GM18499 (cell line): ENCODE measurements at regions not wholly inside any gene's neighbourhood (a gene's known extent, or its start where the extent isn't known, plus 50 kb on each side); places are given as distances from the start of the nearest gene placed in this dataset.

Source experiments
- ATAC-seq: cut with Tn5 transposase; IDR thresholded peaks from one replicate; pipeline ENCODE4 v1.9.1; 2021; ENCODE audit warnings: moderate number of reproducible peaks; ENCODE audit not compliant: insufficient read depth, unreplicated experiment

DNA sequence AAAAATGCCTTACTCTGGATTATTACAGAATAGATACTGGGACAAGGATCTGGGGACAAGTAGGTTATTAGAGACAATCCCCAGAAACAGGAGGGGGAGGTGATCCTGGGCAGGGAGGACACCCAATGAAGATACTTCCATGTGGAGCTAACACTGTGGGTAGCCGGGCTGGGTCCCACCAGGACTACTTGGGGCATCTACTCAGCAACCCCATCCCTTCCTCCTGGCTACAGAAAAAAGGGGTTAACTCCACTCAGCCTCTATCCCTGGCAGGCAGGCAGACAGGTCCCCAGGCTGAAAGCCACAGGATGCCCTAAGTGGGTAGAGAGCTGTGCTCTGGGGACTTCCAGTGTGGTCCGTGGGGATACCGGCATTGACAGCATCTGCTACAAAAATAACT lies 68.0 kb upstream of the NXT1 start:
- ATAC-seq: no peak

DNA sequence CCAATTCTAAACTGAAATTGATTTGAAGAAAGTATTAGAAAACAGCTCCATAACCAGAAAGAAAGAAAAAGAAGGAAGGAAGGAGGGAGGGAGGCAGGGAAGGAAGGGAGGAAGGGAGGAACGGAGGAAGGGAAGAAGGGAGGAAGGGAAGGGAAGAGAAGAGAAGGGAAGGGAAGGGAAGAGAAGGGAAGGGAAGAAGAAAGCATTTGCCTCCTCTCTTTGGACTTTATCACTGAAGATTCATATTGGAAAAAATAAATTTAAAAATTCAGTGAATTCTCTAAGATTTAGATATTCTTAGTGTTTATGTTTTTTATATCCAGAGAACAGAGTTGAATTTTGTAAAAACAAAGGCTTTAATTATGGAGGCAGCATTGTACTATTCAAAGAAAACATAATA lies 68.5 kb upstream of the NXT1 start:
- no peak for ATAC-seq

DNA sequence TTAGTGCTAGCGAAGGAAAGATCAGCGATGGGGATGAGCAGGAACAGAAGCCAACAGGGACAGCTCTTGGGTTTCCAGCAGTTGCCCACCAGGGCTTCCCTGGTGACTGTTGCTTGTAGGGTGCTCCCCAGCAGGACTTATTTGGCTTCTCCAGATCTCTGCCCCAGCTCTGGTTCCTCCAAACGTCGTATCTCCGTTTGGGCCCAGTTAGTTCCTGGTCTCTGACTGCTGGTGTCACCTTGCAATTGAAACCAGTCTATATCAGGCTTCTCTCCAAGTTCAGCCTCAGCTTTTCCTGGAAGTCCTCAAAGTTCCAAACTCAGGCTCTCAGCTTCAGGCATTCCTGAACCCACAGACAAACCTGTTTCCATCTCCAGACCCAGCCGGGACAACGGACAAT lies 70.8 kb upstream of the NXT1 start:
- no peak for ATAC-seq

DNA sequence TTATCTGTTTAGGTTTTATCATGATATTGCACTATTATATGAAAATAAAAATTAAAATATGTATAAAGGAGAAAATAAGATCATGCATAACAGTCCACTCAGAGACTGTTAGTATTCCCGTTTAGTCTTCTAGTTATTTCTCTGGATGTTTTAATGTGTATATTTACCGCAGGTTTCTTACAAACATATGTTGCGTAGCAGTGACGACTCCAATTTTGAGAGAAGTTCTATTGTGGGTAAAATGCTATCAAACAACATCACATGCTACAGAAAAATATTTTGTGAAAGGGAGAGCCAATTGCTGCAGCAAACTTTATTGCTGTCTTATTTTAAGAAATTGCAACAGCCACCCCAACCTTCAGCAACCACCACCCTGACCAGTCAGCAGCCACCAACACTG lies 72.4 kb upstream of the NXT1 start:
- no peak for ATAC-seq

DNA sequence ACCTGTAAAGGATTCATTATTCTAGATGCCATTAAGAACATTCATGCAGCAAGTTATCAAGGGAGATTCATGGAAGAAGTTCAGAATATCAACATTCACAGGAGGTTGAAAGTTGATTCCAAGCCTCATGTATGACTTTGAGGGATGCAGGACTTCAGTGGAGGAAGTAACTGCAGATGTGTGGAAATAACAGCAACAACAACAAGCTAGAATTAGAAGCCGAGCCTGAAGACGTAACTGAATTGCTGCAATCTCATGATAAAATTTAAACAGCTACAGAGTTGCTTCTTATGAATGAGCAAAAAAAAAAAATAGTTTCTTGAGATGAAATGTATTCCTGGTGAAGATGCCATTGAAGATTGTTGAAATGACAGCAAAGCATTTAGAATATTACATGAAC lies 73.3 kb upstream of the NXT1 start:
- ATAC-seq: no peak

DNA sequence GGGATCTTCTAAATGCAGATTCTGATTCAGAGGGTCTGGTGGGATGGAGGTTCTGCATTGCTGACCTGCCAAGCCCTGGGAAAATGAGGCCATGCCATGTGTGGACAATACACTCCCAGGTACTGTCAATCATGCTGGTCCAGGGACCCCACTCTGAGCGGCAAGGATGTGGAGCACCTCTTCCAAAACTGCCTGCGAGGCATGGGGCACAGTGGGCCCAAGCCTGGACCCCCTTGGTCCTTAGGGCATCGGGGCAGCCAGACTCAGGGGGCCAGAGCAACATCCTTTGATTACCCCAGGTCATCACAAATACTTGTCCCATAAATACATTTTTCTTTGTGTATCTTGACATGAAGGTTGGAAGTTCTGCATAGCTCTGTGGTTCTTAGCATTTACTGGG lies 76.8 kb upstream of the NXT1 start:
- no peak for ATAC-seq

DNA sequence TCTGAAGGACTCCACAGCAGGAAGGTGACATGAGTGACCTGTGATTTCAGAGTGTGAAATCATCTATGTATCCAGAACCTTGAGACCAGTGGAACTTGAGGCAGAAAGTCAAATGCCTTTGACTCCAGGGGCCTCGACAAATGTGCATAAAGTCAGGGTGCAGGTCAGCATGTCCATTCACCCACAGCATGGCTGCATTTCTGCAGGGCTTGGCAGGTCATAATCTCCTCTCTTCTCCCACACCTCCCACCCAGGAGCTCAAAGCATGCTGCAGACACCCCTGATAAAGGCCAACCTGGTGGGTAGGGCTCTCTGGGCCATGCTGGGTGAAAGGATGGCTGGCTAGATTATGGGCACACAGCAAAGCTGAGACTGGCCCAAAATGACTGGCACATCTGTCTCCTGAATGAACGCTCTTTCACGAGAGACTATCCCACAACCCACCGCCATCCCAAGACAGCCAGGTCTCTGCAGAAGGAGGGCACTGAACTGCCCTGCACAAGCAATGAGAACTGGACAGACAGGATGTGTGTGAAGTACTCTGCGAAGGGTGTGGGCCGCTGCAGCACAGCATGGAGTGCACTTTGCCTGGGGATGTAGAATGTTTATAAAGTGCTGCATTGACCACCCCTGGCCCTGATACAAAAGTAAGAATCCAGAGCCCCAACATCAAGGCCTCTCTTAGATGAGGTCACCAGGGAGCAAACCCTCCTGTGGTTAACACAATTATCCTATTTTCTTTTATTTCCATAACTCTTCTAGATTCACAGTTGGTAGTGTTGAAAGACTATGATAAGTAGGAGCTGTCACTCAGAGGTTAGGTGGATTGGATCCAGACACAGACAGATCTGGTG lies 78.2 kb upstream of the NXT1 start:
- no peak for ATAC-seq

DNA sequence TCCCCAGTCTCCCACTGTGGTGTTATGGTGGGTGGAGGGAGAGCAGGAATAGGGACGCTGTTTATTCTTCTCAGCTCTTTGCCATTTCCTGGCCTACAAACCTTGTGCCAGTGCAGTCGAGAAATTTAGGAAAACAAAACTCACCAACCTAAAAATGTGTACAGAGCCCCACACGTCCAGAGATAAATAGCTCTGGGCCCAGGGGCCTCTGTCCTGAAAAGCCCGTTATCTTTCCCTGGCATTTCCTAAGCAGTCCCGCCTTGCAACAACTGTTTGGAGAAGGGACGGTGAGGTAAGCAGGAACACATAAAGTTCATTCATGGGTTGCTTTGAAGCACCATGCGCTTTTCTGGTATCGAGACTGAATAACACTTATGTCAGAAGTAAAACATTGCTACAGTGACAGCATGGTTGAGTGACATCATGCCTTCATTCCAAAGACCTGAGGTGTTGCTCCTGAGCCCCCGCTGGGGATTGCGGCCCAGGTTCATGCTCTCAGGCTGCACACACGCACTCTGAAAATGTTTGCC lies 80.1 kb upstream of the NXT1 start:
- no peak for ATAC-seq

DNA sequence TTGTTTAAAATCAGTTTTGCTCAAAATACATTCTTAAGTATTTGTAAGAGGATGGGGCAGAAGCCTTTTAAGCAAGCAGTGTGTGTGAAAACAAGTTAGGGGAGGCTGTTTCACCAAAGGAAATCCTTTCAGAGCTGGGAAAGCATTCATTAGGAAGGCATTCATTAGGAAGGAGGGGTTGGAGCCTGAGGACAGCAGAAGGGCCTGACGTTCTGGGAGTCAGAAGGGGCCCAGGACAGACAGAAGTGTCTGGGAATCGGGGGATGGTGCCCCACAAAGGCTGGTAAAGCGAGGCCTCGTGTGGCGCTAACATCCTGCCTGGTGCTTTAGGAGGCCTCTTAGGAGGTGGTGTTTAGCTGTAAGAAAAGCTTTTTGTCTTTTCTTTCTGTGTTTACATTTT lies 80.6 kb upstream of the NXT1 start:
- ATAC-seq: no peak

DNA sequence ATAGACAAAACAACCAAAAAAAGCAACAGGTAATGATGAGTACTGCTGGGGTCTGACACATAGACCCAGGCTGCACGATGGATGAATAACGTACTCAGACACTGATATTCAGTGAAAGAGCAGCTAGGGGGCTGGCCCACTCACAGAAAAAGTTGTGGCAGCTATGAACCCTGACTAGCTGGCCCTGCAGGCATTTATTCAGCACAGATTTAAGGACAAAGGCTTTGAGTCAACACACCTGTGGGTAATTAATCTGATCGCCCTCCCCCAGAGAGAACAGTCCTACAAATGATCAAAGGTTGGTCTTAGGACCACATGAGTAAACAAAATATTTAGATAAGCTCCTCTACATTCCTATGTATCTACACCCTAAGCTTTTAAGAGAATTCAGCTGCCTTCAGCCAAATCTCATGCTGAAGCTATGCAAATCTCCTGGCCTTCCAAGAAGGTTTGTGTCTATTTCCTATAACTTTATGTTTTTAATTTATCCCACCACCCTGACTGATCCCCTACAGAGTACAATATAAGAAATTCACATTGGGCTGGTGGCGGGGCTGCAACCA lies 81.7 kb upstream of the NXT1 start:
- ATAC-seq: no peak

DNA sequence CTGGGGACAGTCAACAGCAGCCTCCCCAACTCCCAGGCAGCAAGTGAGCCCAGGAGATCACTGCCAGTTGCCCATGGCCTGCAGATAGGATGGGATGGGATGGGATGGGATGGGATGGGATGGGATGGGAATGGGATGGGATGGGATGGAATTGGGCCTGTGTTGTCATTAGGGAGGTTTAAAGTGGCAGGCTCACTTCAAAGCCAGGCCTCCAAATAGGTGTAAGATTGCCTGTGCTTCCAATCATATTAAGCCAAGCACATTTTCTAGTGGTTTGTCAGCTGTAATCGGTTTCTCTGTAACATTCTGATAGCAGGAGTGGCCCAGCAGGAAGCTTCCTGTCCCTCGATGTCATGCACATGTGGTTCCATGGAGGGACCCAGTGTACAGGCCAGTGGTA lies 82.7 kb upstream of the NXT1 start:
- ATAC-seq: no peak

DNA sequence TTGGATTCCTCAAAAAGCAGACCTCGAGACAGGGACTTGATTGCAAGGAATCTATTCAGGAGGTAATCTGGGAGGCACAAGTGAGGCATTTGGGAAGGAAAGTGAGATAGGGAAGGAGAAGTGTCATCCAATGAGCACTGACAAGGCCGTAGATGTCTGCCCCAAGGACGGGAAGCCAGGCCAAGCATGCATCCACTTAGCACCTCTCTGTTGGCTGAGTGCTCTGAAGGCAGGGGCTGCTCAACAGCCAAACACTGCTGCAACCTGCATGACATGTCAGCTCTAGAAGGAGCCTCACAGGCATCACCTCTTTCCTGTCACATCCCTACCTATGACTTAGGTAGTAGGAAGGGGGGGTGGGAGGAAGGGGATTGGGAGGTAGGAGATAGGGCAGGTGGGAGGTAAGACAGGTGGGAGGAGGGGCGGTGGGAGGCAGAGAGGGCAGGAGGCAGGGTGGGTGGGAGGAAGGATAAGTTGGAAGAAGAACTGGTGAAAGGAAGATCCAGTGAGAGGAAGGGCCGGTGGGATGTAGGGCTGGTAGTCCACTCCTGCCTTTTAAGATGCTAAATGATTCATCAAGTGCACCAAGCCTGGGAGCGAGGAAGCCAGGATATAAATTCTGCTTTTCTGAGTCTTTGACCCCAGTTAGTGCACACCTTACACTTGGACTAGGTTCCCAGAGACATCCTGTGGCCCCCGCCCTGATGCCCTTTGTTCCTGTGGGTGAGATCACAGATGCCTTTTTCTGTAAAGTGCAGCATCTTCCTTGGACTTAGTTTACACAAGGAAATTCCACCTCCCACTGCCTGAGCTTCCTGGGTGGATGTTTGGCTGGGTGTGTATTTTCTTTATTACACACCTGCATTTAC lies 83.8 kb upstream of the NXT1 start:
- ATAC-seq: no peak

DNA sequence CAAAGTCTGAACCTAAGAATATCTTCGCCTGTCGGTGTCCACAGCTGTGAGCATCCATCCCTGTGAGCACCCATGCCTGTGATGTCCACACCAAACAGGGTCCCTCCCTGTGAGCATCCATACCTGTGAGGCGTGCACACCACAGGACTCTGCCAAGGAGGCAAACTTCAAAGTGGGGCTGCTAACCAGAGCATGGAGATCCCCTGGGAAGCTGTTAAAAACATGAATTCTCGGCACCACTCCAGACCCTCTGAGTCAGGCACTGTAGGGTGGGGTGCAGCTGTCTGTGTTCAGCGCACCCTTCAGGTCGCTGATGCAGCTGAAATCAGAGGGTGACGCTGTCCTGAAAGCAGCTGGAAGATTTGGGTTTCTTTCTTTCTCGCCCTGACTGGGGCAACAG lies 85.4 kb upstream of the NXT1 start:
- no peak for ATAC-seq

DNA sequence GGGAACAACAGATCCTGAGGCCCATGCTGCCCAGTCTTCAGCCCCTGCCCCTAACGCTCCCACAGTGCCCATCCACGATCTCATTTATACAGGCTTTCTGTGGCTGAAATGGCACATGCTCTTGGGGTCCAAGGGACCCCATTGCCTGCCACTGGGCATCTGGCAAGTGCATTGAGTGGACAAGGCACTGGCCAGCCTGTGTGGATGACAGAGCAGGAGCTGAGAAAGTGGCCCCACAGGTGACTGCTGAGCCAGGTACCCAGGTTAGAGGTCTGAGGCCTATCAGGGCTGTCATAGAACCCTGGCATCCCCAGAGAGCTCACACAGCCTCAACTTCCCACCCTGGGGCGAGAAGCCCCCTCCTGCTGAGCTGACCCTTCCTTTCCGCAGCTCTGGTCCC lies 86.0 kb upstream of the NXT1 start:
- ATAC-seq: no peak

DNA sequence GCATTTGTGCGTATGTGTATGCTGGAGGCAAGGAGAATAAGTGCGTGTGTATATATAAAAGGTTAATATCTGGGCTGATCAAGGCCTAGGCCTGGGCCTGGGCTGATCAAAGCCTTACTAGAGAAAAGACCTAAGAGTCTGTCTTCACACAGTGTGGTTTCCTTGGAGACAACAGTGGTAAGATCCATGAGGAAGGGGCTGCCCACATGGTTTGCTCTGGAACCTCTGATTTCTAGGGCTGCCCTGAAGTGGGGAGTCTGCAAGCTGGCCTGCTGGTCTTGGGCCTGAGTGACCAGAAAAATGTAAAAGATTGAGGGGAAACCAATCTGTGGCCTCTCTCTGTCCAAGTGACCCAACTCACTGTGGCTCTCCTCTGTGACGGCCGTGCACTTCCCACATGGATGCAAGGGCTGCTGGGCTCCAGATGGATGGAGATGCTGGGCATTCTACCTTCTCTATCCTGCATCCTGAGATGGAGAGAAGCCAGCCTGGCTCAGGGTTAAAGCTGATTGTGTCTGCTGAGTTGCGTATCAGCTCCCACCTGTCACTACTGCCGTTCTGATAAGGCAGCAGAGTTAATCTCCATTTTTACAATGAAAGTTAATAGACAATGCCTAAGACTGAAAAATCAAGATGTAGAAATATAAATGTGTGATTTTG lies 90.3 kb upstream of the NXT1 start:
- ATAC-seq: no peak

DNA sequence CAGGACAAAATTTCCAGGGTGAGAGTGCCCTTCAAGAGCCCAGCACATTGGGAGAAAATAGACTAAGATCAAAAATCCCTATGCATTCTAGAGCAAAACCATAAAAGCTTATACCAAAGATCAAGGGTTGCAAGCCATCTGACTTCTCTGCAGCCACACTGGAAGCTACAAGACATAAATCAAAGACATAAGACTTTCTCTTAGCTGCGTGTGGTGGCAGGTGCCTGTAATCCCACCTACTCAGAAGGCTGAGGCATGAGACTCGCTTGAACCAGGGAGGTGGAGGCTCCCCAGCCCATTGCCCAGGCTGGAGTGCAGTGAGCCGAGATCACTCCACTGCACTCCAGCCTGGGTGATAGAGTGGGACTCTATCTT lies 91.9 kb upstream of the NXT1 start:
- ATAC-seq: no peak

DNA sequence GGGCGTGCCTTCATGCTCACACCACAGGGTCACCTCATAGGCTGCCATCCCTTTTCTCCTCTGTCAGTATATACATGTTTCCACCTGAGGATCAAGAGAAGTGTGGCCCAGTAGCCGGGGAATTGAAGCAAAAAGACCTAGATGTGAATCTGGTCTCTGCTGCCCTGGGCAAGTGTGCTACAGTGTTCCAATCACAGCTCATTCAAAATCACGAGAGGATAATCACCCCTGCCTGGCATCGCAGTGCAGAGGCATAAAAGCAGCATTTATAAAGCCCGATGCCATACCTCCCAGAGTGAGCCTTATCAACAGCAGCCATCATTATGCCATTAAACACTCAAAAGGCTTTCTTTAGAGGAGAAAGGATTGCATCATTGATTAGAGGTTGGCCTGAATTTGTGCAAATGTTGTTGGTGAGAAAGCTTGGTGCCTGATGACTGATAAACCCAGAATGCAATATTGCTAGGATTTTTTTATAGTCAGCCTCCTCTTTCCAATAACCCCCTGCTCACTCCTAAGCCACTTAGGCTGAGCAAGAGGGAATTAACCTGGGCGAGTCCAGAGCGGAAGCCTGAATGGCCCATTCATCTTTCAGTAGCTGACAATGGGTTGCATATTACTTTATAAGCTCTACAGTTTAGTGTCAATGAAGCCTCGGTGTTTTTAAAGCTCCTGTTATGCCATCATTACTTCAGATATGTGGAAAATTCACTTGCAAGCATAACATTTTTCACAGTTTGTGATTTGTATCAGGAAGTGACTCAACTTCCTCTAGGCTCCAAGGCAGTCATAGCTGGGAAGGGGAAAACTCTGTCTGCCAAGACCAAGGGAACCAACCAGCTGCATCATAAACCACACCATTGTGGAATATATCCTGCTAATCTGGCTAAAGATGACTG lies 92.5 kb upstream of the NXT1 start:
- no peak for ATAC-seq

DNA sequence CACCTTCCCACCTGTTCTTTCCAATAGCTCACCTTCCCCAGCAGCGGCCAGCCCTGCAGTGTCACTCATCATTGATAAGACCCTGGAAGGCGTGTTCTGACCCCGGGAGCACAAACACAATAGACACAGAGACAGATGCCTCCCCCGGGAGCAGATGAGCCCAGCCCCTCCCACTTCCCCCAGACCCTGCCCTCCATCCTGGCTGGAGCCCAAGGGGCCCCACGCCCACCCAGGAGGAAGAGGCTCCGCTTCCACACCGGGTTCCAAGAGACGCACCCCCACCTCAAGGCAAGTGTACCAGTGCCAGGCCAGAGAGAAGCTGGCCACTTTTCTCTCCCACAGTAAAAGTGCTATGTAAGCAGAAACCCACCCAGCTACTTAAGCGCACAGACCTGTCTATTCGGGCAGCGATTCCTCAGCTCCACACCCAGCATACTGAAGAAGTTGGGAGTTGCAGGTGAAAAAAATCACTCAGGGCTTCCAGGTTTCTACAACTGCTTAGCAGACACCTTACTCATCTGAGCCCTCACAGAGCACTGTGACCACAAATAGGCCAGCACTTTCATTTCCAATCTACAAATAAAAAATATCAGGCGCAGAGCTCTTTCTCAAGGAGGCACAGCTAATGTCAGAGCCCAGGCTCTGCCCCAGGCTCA lies 93.4 kb upstream of the NXT1 start:
- ATAC-seq: no peak

DNA sequence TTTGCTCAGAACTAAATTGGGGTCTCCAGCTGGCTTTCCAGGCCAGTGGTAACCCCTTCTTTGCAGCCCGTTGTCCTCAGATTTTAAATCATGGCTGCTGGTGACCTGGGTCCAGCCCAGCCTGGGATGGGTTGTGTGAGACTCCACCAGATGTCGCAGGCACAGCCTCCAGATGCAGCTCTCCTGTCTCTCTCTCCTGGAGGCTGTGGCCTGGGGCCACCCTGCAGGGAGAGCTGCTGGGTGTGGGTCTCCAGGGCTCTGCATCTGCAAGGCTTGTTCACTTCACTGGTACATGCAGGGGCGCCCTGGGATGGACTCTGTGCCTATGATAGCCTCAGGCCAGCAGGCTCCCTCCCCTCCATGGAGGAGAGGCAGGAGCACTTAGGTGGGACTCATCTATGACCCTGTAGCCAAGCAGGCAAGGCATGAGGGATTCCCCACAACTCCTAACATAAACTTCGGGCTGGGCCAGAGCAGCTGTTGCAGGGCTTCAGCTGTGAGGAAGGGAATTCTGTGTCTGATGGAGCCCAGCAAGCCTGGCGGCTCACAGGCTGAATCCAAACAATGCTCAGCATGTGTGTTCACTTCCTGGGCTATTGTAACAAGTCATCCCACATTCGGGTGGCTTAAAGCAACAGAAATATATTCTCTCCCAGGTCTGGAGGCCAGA lies 94.7 kb upstream of the NXT1 start:
- ATAC-seq: no peak
